ENCODE measurements at regions not wholly inside any gene's neighbourhood (a gene's known extent, or its start where the extent isn't known, plus 50 kb on each side); places are given as distances from the start of the nearest gene placed in this dataset.

DNA sequence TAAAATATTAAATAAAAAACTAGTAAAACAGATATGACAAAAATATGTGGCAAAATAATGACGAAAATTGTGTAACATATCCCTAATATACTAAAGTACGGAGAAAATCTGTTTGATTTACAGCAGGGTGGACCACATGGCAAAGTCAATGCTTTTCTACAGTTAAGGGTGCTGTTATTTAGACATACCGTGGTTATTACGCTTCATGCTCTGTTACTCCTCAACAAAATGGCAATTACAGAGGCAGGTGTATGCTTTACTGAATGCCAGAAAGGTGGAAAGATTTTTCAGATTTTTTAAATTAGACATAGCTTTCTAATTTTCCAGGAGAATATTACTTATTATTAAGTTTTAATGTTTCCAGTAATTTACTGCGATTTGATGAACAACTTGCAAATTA is 343.9 kb upstream of the DPYD start:
- Histone ChIP-seq H3K36me3 (replicated peaks in 1 of 2; ENCODE audit: control insufficient read depth in 1 of 2, insufficient read depth in 2 of 2, low read length in 1 of 2) (no peaks in the 10 kb centered on the region), H3K4me3 (ENCODE audit: low read depth in 2 of 2, low read length in 1 of 2) (no peak overlapping the region), H3K9me2 (0 out of 2 replicates have a peak, but pooled peaks cover 5% of the 10 kb centered on the region), H4K20me1 (ENCODE audit: insufficient read depth) (no peaks in the 10 kb centered on the region), H3K27ac (ENCODE audit: low read depth in 2 of 2, low read length in 1 of 2) (no peak overlapping the region), H3K79me2 (ENCODE audit: insufficient read depth) (no peaks in the 10 kb centered on the region), H3K27me3 (ENCODE audit: insufficient read depth) (no peaks in the 10 kb centered on the region), H3F3A (replicated peaks; ENCODE audit: insufficient read depth) (no peaks in the 10 kb centered on the region), H3K4me2 (no peak overlapping the region), H3K9ac (no peak overlapping the region), H2AFZ (ENCODE audit: low read depth) (no peak overlapping the region), H3K9me3 (no peaks in the 10 kb centered on the region), H3K4me1 (ENCODE audit: control insufficient read depth in 1 of 2, insufficient read depth in 2 of 2, low read depth in 1 of 2, low read length in 1 of 2) (no peaks in the 10 kb centered on the region)
- 92% methylated on average over 5 of the region's 5 CpGs for WGBS (ENCODE audit: low lambda C conversion rate)
- ChIA-PET CTCF (interaction anchor here (1.1 kb wide), 1 partner anchor 203 kb away, joined by 3 read pairs; no protein-coding TSS in a partner anchor), POLR2A (no interaction called here)
- DNase-seq = no peak
- TF ChIP-seq, protein P1, sequence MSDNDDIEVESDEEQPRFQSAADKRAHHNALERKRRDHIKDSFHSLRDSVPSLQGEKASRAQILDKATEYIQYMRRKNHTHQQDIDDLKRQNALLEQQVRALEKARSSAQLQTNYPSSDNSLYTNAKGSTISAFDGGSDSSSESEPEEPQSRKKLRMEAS (IDR thresholded peaks at IDR 0.05; ENCODE audit: low read depth) = no peak
- TF ChIP-seq, protein P2, sequence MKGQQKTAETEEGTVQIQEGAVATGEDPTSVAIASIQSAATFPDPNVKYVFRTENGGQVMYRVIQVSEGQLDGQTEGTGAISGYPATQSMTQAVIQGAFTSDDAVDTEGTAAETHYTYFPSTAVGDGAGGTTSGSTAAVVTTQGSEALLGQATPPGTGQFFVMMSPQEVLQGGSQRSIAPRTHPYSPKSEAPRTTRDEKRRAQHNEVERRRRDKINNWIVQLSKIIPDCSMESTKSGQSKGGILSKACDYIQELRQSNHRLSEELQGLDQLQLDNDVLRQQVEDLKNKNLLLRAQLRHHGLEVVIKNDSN (IDR thresholded peaks at IDR 0.05; ENCODE audit: borderline replicate concordance, low read depth) = no peak
- TF ChIP-seq RAD21 (IDR thresholded peaks at IDR 0.05; ENCODE audit: low read length) (no peak), NRF1 (IDR thresholded peaks at IDR 0.05; ENCODE audit: low read depth, low read length) (no peak), FOXJ3 (CRISPR knock-in tag; IDR thresholded peaks at IDR 0.05) (no peak)

- Histone ChIP-seq H2AFZ (ENCODE audit: low read depth) (no peak overlapping the region), H3K9me3 (no peaks in the 10 kb centered on the region; the same call in 1 of the 2 replicates), H3K36me3 (replicated peaks in 1 of 2; ENCODE audit: control insufficient read depth in 1 of 2, insufficient read depth in 2 of 2, low read length in 1 of 2) (peaks cover 0 to 7% of the 10 kb centered on the region in 2 experiments), H3F3A (replicated peaks; ENCODE audit: insufficient read depth) (no peaks in the 10 kb centered on the region), H3K4me3 (ENCODE audit: low read depth in 2 of 2, low read length in 1 of 2) (no peak overlapping the region), H3K27ac (ENCODE audit: low read depth in 2 of 2, low read length in 1 of 2) (no peak overlapping the region), H4K20me1 (ENCODE audit: insufficient read depth) (no peaks in the 10 kb centered on the region), H3K4me2 (no peak overlapping the region), H3K9me2 (no peaks in the 10 kb centered on the region), H3K79me2 (ENCODE audit: insufficient read depth) (no peaks in the 10 kb centered on the region), H3K4me1 (ENCODE audit: control insufficient read depth in 1 of 2, insufficient read depth in 2 of 2, low read depth in 1 of 2, low read length in 1 of 2) (no peaks in the 10 kb centered on the region), H3K27me3 (ENCODE audit: insufficient read depth) (no peaks in the 10 kb centered on the region), H3K9ac (no peak overlapping the region)
- CTCF ChIA-PET = interaction anchor here (1.1 to 1.5 kb wide), 3 partner anchors 14 to 113 kb away, joined by 3 to 4 read pairs (median 4); no protein-coding TSS in a partner anchor
- DNase-seq = no peak
- 97% methylated on average over 5 of the region's 6 CpGs for WGBS (ENCODE audit: low lambda C conversion rate)
- no peak for TF ChIP-seq MXI1 (IDR thresholded peaks at IDR 0.05; ENCODE audit: low read depth, low read length)
- no peak for TF ChIP-seq NFIC (IDR thresholded peaks at IDR 0.05; ENCODE audit: borderline replicate concordance)
- no peak for TF ChIP-seq MEF2A (IDR thresholded peaks at IDR 0.05; ENCODE audit: borderline replicate concordance, low read depth)
- TF ChIP-seq RCOR1 (IDR thresholded peaks at IDR 0.05; ENCODE audit: low read length) = no peak
- TF ChIP-seq FOXJ3 (CRISPR knock-in tag; IDR thresholded peaks at IDR 0.05) = no peak
- no peak for TF ChIP-seq FOXM1 (IDR thresholded peaks at IDR 0.05; ENCODE audit: low read depth)
- TF ChIP-seq ZBTB33 (IDR thresholded peaks at IDR 0.05; ENCODE audit: borderline replicate concordance, low read depth) = no peak
- no peak for TF ChIP-seq NRF1 (IDR thresholded peaks at IDR 0.05; ENCODE audit: low read depth, low read length)
- no peak for TF ChIP-seq FOSL2 (IDR thresholded peaks at IDR 0.05; ENCODE audit: borderline replicate concordance, low read depth)
- no peak for TF ChIP-seq ELF1 (IDR thresholded peaks at IDR 0.05)
- no peak for TF ChIP-seq RFX5 (IDR thresholded peaks at IDR 0.05; ENCODE audit: low read length)
- TF ChIP-seq TAF1 (IDR thresholded peaks at IDR 0.05; ENCODE audit: borderline replicate concordance, low read depth, low read length) = no peak
- TF ChIP-seq EZH2phosphoT487 (IDR thresholded peaks at IDR 0.05; ENCODE audit: borderline replicate concordance, low read depth) = no peak
- no peak for TF ChIP-seq PBX3 (IDR thresholded peaks at IDR 0.05)
- TF ChIP-seq TCF12 (IDR thresholded peaks at IDR 0.05) = no peak
- no peak for TF ChIP-seq TEAD4 (IDR thresholded peaks at IDR 0.05; ENCODE audit: borderline replicate concordance, insufficient read depth)
- POLR2A ChIA-PET = no interaction called here
Observed at GRCh38 chr1:98260839-98261238, 340.0 kb upstream of the DPYD start.
